BLaER1 treated with 17β-estradiol and CSF1 and Interleukin-3, amounts not matched to agents 10 nM and 100 nM (cell line): ENCODE measurements at regions not wholly inside any gene's neighbourhood (a gene's known extent, or its start where the extent isn't known, plus 50 kb on each side); places are given as distances from the start of the nearest gene placed in this dataset.

Experiments used
- H3K27ac ChIP-seq, 11 experiments: shearing (Covaris generic); formaldehyde crosslinking; 2 replicates each; pipeline ENCODE4 v1.8.1; 2022
- H3K27me3 ChIP-seq, 11 experiments: shearing (Covaris generic); formaldehyde crosslinking; 2 replicates each; pipeline ENCODE4 v1.8.1; 2022
- H3K36me3 ChIP-seq, 11 experiments: shearing (Covaris generic); formaldehyde crosslinking; 2 replicates each; pipeline ENCODE4 v1.8.1; 2022
- H3K4me1 ChIP-seq, 10 experiments: shearing (Covaris generic); formaldehyde crosslinking; 2 replicates each; pipeline ENCODE4 v1.8.1; 2022
- H3K4me2 ChIP-seq, 11 experiments: shearing (Covaris generic); formaldehyde crosslinking; 2 replicates each; pipeline ENCODE4 v1.8.1; 2022
- H3K4me3 ChIP-seq, 10 experiments: shearing (Covaris generic); formaldehyde crosslinking; 2 replicates each; pipeline ENCODE4 v1.8.1; 2022
- H3K9ac ChIP-seq, 11 experiments: shearing (Covaris generic); formaldehyde crosslinking; 2 replicates each; pipeline ENCODE4 v1.8.1; 2022
- H3K9me3 ChIP-seq, 11 experiments: shearing (Covaris generic); formaldehyde crosslinking; replicated peaks in 1 of 11; 2 replicates each; pipeline ENCODE4 v1.8.1; 2022
- H4K20me1 ChIP-seq, 11 experiments: shearing (Covaris generic); formaldehyde crosslinking; 2 replicates each; pipeline ENCODE4 v1.8.1; 2022
- Cebpa-rat ChIP-seq, 11 experiments: shearing (Covaris generic); IDR thresholded peaks; 2 replicates each; pipeline ENCODE4 v1.8.1; 2022

GRCh38 chr15:37882640-37883039 is 51.8 kb upstream of the TMCO5A start:
- Histone ChIP-seq H4K20me1 (no peaks in the 10 kb centered on the region), H3K4me3 (no peak overlapping the region), H3K27ac (no peak overlapping the region), H3K27me3 (no peaks in the 10 kb centered on the region), H3K36me3 (no peaks in the 10 kb centered on the region), H3K9ac (no peak overlapping the region), H3K4me1 (peaks cover 0 to 6% (median 0%) of the 10 kb centered on the region in 10 experiments; a peak in 1 of 20 replicates), H3K4me2 (no peak overlapping the region), H3K9me3 (no peaks in the 10 kb centered on the region)
- TF ChIP-seq Cebpa-rat (IDR thresholded peaks at IDR 0.05) = no peak
